ENCODE measurements at regions not wholly inside any gene's neighbourhood (a gene's known extent, or its start where the extent isn't known, plus 50 kb on each side); places are given as distances from the start of the nearest gene placed in this dataset.

DNA sequence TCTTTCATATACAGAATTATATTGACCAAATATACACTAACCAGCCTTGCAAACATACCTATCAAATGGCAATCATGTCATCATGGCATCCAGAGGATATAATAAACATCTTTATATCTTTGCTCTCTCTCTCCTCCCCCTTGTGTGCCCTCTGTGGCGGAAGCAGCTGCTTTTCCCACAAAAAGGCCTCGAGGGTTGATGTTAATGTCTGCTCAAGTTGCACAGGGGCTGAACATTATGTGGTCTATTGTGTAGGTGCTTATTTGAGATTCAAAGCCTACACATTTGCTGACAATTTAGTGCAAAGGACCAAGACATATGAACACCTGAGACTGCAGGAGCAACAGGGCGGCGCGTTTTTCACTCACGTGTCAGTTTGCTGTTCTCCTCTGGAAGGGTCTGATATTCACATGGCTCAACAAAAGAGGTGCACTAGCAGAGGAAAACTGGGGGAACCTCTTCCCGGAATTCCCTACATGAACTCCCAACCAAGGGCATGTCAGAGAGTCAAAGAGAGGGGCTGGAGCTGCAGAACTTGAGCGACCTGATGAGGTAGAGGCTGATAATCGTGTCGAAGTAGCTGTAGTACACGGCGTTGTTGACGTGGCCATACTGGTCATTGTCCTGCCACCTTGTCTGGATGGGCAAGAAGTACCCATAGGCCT is 138.8 kb downstream of the RCN1 start:
- H3K36me3 ChIP-seq = no peaks in the 10 kb centered on the region
- H3K9me3 ChIP-seq = no peaks in the 10 kb centered on the region
- no peak for DNase-seq (ENCODE audit: low spot score in 2 of 2)
- no peaks in the 10 kb centered on the region for H3K27me3 ChIP-seq
- no peaks in the 10 kb centered on the region for H3K4me1 ChIP-seq
- no peak overlapping the region for H3K4me3 ChIP-seq
- no peak overlapping the region for H3K27ac ChIP-seq
- WGBS, 2 donors = 85 to 90% methylated on average over 13 of the region's 13 CpGs
- TF ChIP-seq EP300 (IDR thresholded peaks at IDR 0.05) (no peak), POLR2A (IDR thresholded peaks at IDR 0.05) (no peak), CTCF (IDR thresholded peaks at IDR 0.05) (no peak)

DNA sequence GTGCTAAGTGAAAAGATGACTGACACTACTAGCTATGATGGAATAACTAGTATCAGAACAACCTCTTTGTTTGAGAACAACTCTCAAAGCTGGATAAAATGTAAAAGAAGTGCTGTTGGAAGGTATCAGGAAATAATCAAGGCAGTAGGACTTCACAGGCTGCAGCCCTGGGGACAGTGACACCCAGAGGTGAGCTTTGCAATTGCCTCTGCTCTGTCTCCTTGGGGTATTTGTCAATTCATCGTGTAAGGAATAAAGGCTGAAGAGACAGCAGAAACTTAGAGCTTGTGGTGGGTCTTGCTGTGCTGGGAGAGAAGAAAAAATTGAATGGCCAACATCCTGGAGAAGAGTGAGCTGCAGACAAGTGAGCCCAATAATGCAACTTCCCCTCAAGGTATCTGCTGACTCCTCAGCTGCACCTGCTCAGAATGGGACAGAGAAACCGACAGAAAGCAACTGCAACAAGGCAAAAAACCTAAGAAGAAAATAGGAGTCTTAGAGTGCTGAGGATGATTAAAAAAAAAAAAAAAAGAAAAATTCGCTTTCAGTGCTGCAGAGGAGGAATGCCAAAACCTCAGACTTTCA is 141.1 kb downstream of the RCN1 start:
- H3K9me3 ChIP-seq = no peaks in the 10 kb centered on the region
- H3K36me3 ChIP-seq = no peaks in the 10 kb centered on the region
- TF ChIP-seq CTCF (IDR thresholded peaks at IDR 0.05) = peak in 2 of 5 experiments; percentile 9 to 16
- no peak for TF ChIP-seq POLR2A (IDR thresholded peaks at IDR 0.05)
- H3K27ac ChIP-seq = no peak overlapping the region
- no peak for DNase-seq (ENCODE audit: low spot score in 2 of 2)
- H3K4me1 ChIP-seq = no peaks in the 10 kb centered on the region
- 46 to 61% methylated on average over 3 of the region's 3 CpGs for WGBS, 2 donors
- no peaks in the 10 kb centered on the region for H3K27me3 ChIP-seq
- no peak overlapping the region for H3K4me3 ChIP-seq

GRCh38 chr11:32232516-32232915 is 141.6 kb downstream of the RCN1 start:
- H3K27ac ChIP-seq = no peak overlapping the region
- TF ChIP-seq POLR2A (IDR thresholded peaks at IDR 0.05) = no peak
- TF ChIP-seq EP300 (IDR thresholded peaks at IDR 0.05) = no peak
- WGBS, 2 donors = 92 to 94% methylated on average over 4 of the region's 4 CpGs
- H3K4me3 ChIP-seq = no peak overlapping the region
- no peaks in the 10 kb centered on the region for H3K9me3 ChIP-seq
- no peak for DNase-seq (ENCODE audit: low spot score in 2 of 2)
- H3K27me3 ChIP-seq = no peaks in the 10 kb centered on the region
- H3K36me3 ChIP-seq = no peaks in the 10 kb centered on the region
- no peaks in the 10 kb centered on the region for H3K4me1 ChIP-seq

- TF ChIP-seq EP300 (IDR thresholded peaks at IDR 0.05) (no peak), CTCF (IDR thresholded peaks at IDR 0.05) (no peak), POLR2A (IDR thresholded peaks at IDR 0.05) (no peak)
- no peak for DNase-seq (ENCODE audit: low spot score in 2 of 2)
- H3K9me3 ChIP-seq = no peaks in the 10 kb centered on the region
- no peaks in the 10 kb centered on the region for H3K27me3 ChIP-seq
- 84 to 85% methylated on average over 4 of the region's 4 CpGs for WGBS, 2 donors
- no peak overlapping the region for H3K4me3 ChIP-seq
- H3K4me1 ChIP-seq = no peaks in the 10 kb centered on the region
- no peak overlapping the region for H3K27ac ChIP-seq
- no peaks in the 10 kb centered on the region for H3K36me3 ChIP-seq
These were observed 142.4 kb downstream of the RCN1 start for GRCh38 chr11:32233276-32233675.

GRCh38 chr11:32233928-32234327 is 143.1 kb downstream of the RCN1 start:
- Histone ChIP-seq H3K36me3 (no peaks in the 10 kb centered on the region), H3K9me3 (no peaks in the 10 kb centered on the region), H3K4me1 (no peaks in the 10 kb centered on the region), H3K27me3 (no peaks in the 10 kb centered on the region), H3K27ac (no peak overlapping the region), H3K4me3 (no peak overlapping the region)
- no peak for DNase-seq (ENCODE audit: low spot score in 2 of 2)
- 0 to 37% methylated on average over 2 of the region's 2 CpGs for WGBS, 2 donors
- TF ChIP-seq POLR2A (IDR thresholded peaks at IDR 0.05) (no peak), CTCF (IDR thresholded peaks at IDR 0.05) (no peak), EP300 (IDR thresholded peaks at IDR 0.05) (no peak)

Measured in tibial nerve (tissue), 4 donors.